Activated CD4-positive, alpha-beta memory T cell treated with anti-CD3 and anti-CD28 coated beads for 36 hours (primary cell): ENCODE measurements at regions not wholly inside any gene's neighbourhood (a gene's known extent, or its start where the extent isn't known, plus 50 kb on each side); places are given as distances from the start of the nearest gene placed in this dataset.

ENCODE experiments used
- CTCF ChIA-PET: fragments of 350-600 bp; sonication (Branson Sonifier 250); formaldehyde crosslinking; loops from one replicate; lab custom pipeline; 2021; ENCODE audit warnings: antibody characterized with exemption, inconsistent platforms; lab: Charles Lee
- POLR2A ChIA-PET: fragments of 350-600 bp; sonication (Branson Sonifier 250); formaldehyde crosslinking; loops from one replicate; lab custom pipeline; 2021; ENCODE audit warnings: antibody characterized with exemption; lab: Charles Lee
- DNase-seq: peaks from one replicate; pipeline ENCODE4 v3.0.0-alpha.2; 2020
- H3K27ac Mint-ChIP-seq: one replicate; pipeline ENCODE4 v1.8.0; 2021; ENCODE audit warnings: mixed read lengths
- H3K27me3 Mint-ChIP-seq: one replicate; pipeline ENCODE4 v1.8.0; 2021; ENCODE audit warnings: mixed read lengths
- H3K36me3 Mint-ChIP-seq: one replicate; pipeline ENCODE4 v1.8.0; 2021; ENCODE audit warnings: mixed read lengths
- H3K4me1 Mint-ChIP-seq: one replicate; pipeline ENCODE4 v1.8.0; 2021; ENCODE audit warnings: low read depth, mixed read lengths
- H3K4me3 Mint-ChIP-seq: one replicate; pipeline ENCODE4 v1.8.0; 2021; ENCODE audit warnings: mild to moderate bottlenecking, mixed read lengths
- H3K9me3 Mint-ChIP-seq: one replicate; pipeline ENCODE4 v1.8.0; 2021; ENCODE audit warnings: mixed read lengths
- intact Hi-C: fragments of 100-400 bp; cut with micrococcal nuclease; formaldehyde crosslinking; loops from one replicate; pipeline ENCODE4 v1.15.1; 2023

- POLR2A ChIA-PET = no interaction called here
- no peak overlapping the region for H3K4me3 Mint-ChIP-seq
- H3K9me3 Mint-ChIP-seq = no peaks in the 10 kb centered on the region
- no peaks in the 10 kb centered on the region for H3K27me3 Mint-ChIP-seq
- intact Hi-C loops = no loop called here
- DNase-seq = no peak
- no peak overlapping the region for H3K27ac Mint-ChIP-seq
- H3K36me3 Mint-ChIP-seq = no peaks in the 10 kb centered on the region
- H3K4me1 Mint-ChIP-seq = no peaks in the 10 kb centered on the region
- CTCF ChIA-PET = interaction anchor here (1.3 kb wide), 1 partner anchor 188 kb away, joined by 3 read pairs; no protein-coding TSS in a partner anchor
These were observed 136.8 kb downstream of the UQCRFS1 start for GRCh38 chr19:29076161-29076560.

GRCh38 chr19:29075149-29075548 lies 137.8 kb downstream of the UQCRFS1 start:
- no peak overlapping the region for H3K4me3 Mint-ChIP-seq
- DNase-seq = no peak
- H3K36me3 Mint-ChIP-seq = no peaks in the 10 kb centered on the region
- no peaks in the 10 kb centered on the region for H3K27me3 Mint-ChIP-seq
- H3K27ac Mint-ChIP-seq = no peak overlapping the region
- intact Hi-C loops = no loop called here
- no peaks in the 10 kb centered on the region for H3K9me3 Mint-ChIP-seq
- ChIA-PET POLR2A (no interaction called here), CTCF (no interaction called here)
- H3K4me1 Mint-ChIP-seq = no peaks in the 10 kb centered on the region

DNA sequence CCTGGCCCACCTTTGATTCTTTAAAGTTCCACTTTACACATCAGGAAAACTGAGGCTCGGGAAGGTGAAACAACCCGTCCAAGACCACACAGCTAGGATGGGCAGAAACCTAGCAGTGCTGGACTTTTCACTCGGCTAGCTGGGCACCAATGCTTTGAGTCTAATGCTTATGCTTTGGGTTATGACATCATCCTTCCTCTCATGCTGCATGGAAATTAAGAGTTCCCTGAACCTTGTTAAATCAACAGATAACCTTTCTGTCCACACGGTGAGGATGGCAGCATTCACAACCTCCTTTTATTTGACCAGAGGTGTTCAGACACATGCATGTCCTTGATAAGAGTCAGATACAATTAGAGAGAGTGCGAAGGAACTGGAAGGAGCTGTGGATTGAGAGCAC lies 138.4 kb downstream of the UQCRFS1 start:
- POLR2A ChIA-PET = no interaction called here
- no peak overlapping the region for H3K27ac Mint-ChIP-seq
- intact Hi-C loops = no loop called here

GRCh38 chr19:29067831-29068230 lies 145.1 kb downstream of the UQCRFS1 start:
- no peaks in the 10 kb centered on the region for H3K4me1 Mint-ChIP-seq
- DNase-seq = no peak
- H3K9me3 Mint-ChIP-seq = peaks cover 5% of the 10 kb centered on the region
- H3K27ac Mint-ChIP-seq = no peak overlapping the region
- H3K36me3 Mint-ChIP-seq = no peaks in the 10 kb centered on the region
- no peak overlapping the region for H3K4me3 Mint-ChIP-seq
- peaks cover 3% of the 10 kb centered on the region for H3K27me3 Mint-ChIP-seq
- POLR2A ChIA-PET = no interaction called here
- intact Hi-C loops = no loop called here
- CTCF ChIA-PET = interaction anchor here (0.6 kb wide), 1 partner anchor 12 kb away, joined by 3 read pairs; no protein-coding TSS in a partner anchor

More for the DNA sequence above, 138.4 kb downstream of the UQCRFS1 start:
- no peaks in the 10 kb centered on the region for H3K4me1 Mint-ChIP-seq
- no peaks in the 10 kb centered on the region for H3K9me3 Mint-ChIP-seq
- no peaks in the 10 kb centered on the region for H3K36me3 Mint-ChIP-seq
- H3K4me3 Mint-ChIP-seq = no peak overlapping the region
- DNase-seq = no peak
- CTCF ChIA-PET = interaction anchor here (1.1 kb wide), 1 partner anchor 10 kb away, joined by 3 read pairs; no protein-coding TSS in a partner anchor
- no peaks in the 10 kb centered on the region for H3K27me3 Mint-ChIP-seq

DNA sequence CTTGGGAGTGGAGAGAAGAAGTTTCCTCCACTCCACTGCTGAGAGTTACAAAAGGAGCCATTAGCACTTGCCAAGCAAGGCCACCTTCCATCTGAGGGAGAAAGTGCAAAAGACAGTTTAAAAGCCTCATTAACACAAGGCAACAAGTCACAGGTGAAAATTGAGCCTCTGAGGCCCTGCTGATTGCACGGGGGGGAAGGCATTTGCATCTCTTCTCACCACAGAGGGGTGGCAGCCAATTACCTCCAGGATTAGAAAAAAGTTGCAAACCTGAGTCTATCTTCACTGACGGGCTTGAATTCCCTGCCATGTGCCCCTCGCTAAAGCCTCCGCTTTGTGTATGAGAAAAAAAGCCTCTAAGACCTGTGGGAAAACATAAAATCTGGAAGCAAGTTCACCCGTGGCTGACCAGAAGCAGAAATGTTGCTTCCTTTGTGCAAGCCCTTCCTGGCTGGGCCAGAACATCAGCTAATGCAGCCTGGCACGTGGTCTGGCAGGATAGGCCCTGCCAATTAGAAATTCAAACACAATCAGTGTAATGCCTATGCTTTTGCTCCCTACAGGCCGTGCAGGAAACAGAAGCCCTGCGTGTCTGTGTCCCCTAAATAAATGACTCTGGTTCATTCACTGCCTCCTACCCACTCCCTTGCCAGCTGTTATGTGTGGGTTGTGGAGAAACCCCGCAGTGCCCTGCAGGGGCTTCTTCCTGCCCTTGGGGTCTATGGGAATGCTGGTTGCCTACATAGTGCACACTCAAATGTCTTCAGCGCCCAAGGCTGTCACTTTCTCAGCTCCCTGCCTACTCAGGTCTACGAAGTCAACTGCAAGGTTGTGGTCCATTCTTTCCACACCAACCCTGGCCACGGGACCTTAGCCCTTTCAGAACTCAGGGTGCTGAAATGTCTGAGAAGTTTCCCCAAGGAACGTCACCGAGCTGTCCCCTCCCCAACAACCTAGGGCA lies 150.2 kb downstream of the UQCRFS1 start:
- Mint-ChIP-seq H3K9me3 (peaks cover 5% of the 10 kb centered on the region), H3K36me3 (no peaks in the 10 kb centered on the region), H3K4me1 (no peaks in the 10 kb centered on the region), H3K27ac (no peak overlapping the region), H3K27me3 (peaks cover 10% of the 10 kb centered on the region), H3K4me3 (no peak overlapping the region)
- CTCF ChIA-PET = no interaction called here
- intact Hi-C loops = no loop called here
- no peak for DNase-seq
- POLR2A ChIA-PET = no interaction called here

GRCh38 chr19:29060813-29061364 lies 152.1 kb downstream of the UQCRFS1 start:
- no peak for DNase-seq
- no peak overlapping the region for H3K27ac Mint-ChIP-seq
- H3K4me1 Mint-ChIP-seq = no peaks in the 10 kb centered on the region
- intact Hi-C loops = no loop called here
- ChIA-PET POLR2A (no interaction called here), CTCF (no interaction called here)
- no peaks in the 10 kb centered on the region for H3K36me3 Mint-ChIP-seq
- H3K9me3 Mint-ChIP-seq = no peaks in the 10 kb centered on the region
- H3K4me3 Mint-ChIP-seq = no peak overlapping the region
- H3K27me3 Mint-ChIP-seq = peaks cover 10% of the 10 kb centered on the region

DNA sequence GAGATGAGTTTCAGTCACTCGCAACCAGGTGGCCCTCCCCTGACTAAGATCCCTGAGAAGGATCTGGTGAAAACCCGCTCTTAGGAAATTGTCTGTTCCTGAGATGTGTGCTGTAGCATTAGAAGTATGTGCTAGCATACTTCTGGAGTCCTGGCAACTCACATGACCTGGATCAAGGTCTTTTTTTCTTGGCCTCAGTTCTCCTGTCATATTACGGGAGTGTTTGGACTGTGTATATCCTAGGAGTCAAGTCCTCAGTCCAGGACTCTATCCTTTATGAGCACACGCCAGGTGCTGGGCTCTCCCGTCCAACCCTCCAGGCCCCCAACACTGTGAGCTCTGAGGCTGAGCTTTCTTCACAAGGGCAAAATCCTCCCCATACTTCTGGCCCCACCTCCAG lies 156.4 kb downstream of the UQCRFS1 start:
- Mint-ChIP-seq H3K27ac (no peak overlapping the region), H3K27me3 (peaks cover 7% of the 10 kb centered on the region)
- CTCF ChIA-PET = no interaction called here

DNA sequence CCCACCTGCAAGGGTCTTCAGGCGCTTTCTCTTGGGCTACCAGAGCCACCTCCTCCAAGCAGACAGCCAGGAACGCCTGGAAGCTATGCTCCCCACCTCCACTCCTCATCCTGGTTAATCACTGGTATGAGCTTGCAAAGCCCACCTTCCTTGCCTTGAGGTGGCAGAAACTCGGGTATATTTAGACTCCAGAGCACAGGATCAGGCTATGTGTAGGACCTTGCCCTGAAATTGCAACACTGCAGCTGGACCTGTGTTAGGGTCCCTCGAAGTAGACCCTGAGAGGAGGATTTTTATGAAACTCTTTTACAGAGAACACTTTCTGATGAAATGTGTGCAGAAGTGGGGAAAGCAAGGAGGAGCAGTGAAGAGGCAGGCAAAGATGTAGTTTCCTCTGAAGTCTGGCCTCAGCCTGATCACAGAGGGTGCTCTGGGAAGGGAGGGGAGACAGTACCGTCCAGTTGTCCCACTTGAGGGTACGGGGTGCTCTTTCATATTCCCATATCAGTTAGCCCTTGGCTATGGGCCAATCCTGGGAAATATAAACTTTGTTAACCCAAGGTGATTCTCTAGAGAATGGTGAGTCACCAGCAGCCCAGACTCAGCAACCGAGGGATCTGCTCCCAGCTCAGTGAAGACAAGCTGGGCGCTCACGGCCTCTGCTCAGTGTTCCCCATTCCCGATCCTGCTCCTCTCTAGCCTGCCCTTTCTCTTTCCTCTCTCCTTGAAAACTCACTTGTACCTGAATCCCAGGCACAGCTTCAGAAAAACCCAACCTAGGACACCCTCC lies 157.9 kb downstream of the UQCRFS1 start:
- H3K36me3 Mint-ChIP-seq = no peaks in the 10 kb centered on the region
- CTCF ChIA-PET = no interaction called here
- no peak for DNase-seq
- POLR2A ChIA-PET = no interaction called here
- intact Hi-C loops = no loop called here
- H3K9me3 Mint-ChIP-seq = no peaks in the 10 kb centered on the region
- no peaks in the 10 kb centered on the region for H3K4me1 Mint-ChIP-seq
- H3K27me3 Mint-ChIP-seq = peaks cover 3% of the 10 kb centered on the region
- no peak overlapping the region for H3K4me3 Mint-ChIP-seq
- no peak overlapping the region for H3K27ac Mint-ChIP-seq

More for the DNA sequence above, 156.4 kb downstream of the UQCRFS1 start:
- DNase-seq = no peak
- Mint-ChIP-seq H3K4me1 (no peaks in the 10 kb centered on the region), H3K36me3 (no peaks in the 10 kb centered on the region), H3K9me3 (no peaks in the 10 kb centered on the region), H3K4me3 (no peak overlapping the region)
- POLR2A ChIA-PET = no interaction called here
- intact Hi-C loops = no loop called here

GRCh38 chr19:29048873-29049272 lies 164.1 kb downstream of the UQCRFS1 start:
- ChIA-PET CTCF (no interaction called here), POLR2A (no interaction called here)
- Mint-ChIP-seq H3K36me3 (no peaks in the 10 kb centered on the region), H3K9me3 (no peaks in the 10 kb centered on the region), H3K4me1 (no peaks in the 10 kb centered on the region), H3K27ac (no peak overlapping the region), H3K27me3 (peaks cover 3% of the 10 kb centered on the region), H3K4me3 (no peak overlapping the region)
- intact Hi-C loops = no loop called here
- no peak for DNase-seq

DNA sequence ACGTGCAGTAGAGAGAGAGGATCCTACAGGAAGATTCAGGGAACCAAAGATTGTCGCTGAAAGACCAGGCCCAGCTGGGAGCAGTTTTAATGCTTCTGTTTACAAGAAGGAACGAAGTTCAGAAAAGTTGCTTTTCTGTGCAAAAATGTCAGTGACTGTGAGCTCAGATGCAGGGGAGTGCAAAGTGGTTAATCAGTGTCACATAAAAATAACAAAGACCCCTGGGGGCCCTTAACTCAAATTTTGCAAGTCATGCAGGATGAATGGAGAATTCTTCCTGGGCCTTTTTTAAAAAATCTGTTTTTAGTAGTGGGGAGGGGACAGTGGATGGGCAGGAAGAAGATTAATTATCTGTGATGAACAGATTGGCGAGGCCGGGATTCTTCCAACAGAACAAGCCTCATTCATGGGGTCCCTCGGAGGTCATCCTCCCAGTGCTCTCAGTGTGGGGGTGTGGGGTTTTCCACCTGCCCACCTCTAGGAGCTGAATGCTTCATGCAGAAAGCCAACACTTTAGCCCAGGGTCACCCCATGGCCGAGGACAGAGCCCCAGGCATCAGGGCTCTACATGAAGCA lies 167.2 kb downstream of the UQCRFS1 start:
- ChIA-PET POLR2A (no interaction called here), CTCF (no interaction called here)
- H3K9me3 Mint-ChIP-seq = no peaks in the 10 kb centered on the region
- H3K4me1 Mint-ChIP-seq = no peaks in the 10 kb centered on the region
- intact Hi-C loops = no loop called here
- no peaks in the 10 kb centered on the region for H3K36me3 Mint-ChIP-seq
- no peak overlapping the region for H3K4me3 Mint-ChIP-seq
- no peak overlapping the region for H3K27ac Mint-ChIP-seq
- DNase-seq = no peak
- peaks cover 2% of the 10 kb centered on the region for H3K27me3 Mint-ChIP-seq

DNA sequence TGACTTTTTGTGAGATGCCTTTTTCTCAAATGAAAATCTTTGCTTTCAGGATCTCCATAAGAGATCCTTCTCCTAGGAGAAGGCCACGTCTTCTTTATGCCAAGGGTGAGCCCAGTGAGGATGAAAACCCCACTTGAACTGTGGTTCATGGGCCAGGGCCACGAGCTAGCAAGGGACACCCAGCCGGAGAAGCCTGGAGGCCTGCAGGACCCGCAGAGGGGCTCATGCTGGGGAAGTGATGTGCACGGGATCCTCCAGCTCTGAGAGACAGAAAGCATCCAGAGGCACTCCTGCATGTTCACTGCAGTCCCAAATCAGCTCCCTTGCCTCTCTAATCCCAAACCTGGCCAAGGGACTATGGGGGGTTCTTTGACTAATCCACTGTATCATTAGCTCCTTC lies 168.9 kb downstream of the UQCRFS1 start:
- POLR2A ChIA-PET = no interaction called here

GRCh38 chr19:29042450-29042849 lies 170.5 kb downstream of the UQCRFS1 start:
- H3K4me3 Mint-ChIP-seq = no peak overlapping the region
- CTCF ChIA-PET = no interaction called here
- intact Hi-C loops = no loop called here
- no peaks in the 10 kb centered on the region for H3K4me1 Mint-ChIP-seq
- no peaks in the 10 kb centered on the region for H3K36me3 Mint-ChIP-seq
- no peak overlapping the region for H3K27ac Mint-ChIP-seq
- peaks cover 2% of the 10 kb centered on the region for H3K27me3 Mint-ChIP-seq
- DNase-seq = no peak
- POLR2A ChIA-PET = no interaction called here
- no peaks in the 10 kb centered on the region for H3K9me3 Mint-ChIP-seq

More for the DNA sequence above, 168.9 kb downstream of the UQCRFS1 start:
- H3K4me3 Mint-ChIP-seq = no peak overlapping the region
- peaks cover 2% of the 10 kb centered on the region for H3K27me3 Mint-ChIP-seq
- no peak for DNase-seq
- H3K27ac Mint-ChIP-seq = no peak overlapping the region
- intact Hi-C loops = no loop called here
- H3K4me1 Mint-ChIP-seq = no peaks in the 10 kb centered on the region
- CTCF ChIA-PET = no interaction called here
- H3K36me3 Mint-ChIP-seq = no peaks in the 10 kb centered on the region
- H3K9me3 Mint-ChIP-seq = no peaks in the 10 kb centered on the region
